Epithelial cell of esophagus (primary cell): ENCODE measurements at regions not wholly inside any gene's neighbourhood (a gene's known extent, or its start where the extent isn't known, plus 50 kb on each side); places are given as distances from the start of the nearest gene placed in this dataset.
"Not testable (repeated sequence)": the region's sequence is repeated elsewhere in the genome, so short reads cannot be mapped to it uniquely, and the experiment has no call there.

ENCODE experiments used
- DNase-seq: peaks from one replicate; pipeline ENCODE4 v3.0.0; 2010; ENCODE audit warnings: low read depth
- H3K4me3 ChIP-seq: 2 replicates; pipeline ENCODE4 v1.5.1; 2011; ENCODE audit warnings: mild to moderate bottlenecking, low read length, control low read depth
- TF ChIP-seq, protein P1 (sequence below): IDR thresholded peaks from 2 replicates; pipeline ENCODE4 v1.5.1; 2011; ENCODE audit warnings: low read depth, mild to moderate bottlenecking, low read length, control low read depth, inconsistent platforms; ENCODE audit not compliant: insufficient read depth; ENCODE audit errors: missing control alignments

GRCh38 chr12:71385155-71385554, 54.4 kb upstream of the LGR5 start:
- TF ChIP-seq, protein P1, sequence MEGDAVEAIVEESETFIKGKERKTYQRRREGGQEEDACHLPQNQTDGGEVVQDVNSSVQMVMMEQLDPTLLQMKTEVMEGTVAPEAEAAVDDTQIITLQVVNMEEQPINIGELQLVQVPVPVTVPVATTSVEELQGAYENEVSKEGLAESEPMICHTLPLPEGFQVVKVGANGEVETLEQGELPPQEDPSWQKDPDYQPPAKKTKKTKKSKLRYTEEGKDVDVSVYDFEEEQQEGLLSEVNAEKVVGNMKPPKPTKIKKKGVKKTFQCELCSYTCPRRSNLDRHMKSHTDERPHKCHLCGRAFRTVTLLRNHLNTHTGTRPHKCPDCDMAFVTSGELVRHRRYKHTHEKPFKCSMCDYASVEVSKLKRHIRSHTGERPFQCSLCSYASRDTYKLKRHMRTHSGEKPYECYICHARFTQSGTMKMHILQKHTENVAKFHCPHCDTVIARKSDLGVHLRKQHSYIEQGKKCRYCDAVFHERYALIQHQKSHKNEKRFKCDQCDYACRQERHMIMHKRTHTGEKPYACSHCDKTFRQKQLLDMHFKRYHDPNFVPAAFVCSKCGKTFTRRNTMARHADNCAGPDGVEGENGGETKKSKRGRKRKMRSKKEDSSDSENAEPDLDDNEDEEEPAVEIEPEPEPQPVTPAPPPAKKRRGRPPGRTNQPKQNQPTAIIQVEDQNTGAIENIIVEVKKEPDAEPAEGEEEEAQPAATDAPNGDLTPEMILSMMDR: no peak
- H3K4me3 ChIP-seq: no peak overlapping the region
- no peak for DNase-seq

GRCh38 chr12:71376711-71377355, 62.8 kb upstream of the LGR5 start:
- DNase-seq, H3K4me3 ChIP-seq: not testable (repeated sequence)

DNA sequence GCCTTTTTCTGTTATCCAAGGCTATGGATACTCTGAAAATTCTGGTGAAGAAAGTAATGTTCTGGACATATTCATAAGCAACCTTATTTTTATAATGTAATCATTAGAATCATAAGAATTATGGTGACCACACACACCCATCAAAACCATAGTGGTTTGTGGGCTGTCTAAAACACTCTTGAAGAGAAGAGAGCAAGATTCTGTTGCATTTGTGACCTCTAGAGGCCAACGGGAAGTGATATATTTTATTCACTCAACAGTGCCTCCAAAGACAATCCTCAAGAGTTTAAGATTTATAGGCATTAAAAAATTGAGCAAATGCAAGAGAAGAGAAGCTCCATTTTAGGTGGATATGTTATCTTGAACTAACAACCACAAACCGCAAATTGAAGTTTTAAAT, 68.5 kb upstream of the LGR5 start:
- no peak overlapping the region for H3K4me3 ChIP-seq
- DNase-seq: no peak
- TF ChIP-seq, protein P1: no peak

- TF ChIP-seq, protein P1: no peak
- no peak overlapping the region for H3K4me3 ChIP-seq
- DNase-seq: no peak
Observed at GRCh38 chr12:71360013-71360412, 79.6 kb upstream of the LGR5 start.

GRCh38 chr12:71356569-71356968, 83.0 kb upstream of the LGR5 start:
- no peak overlapping the region for H3K4me3 ChIP-seq
- TF ChIP-seq, protein P1: no peak
- DNase-seq: no peak

GRCh38 chr12:71354871-71355270, 84.7 kb upstream of the LGR5 start:
- TF ChIP-seq, protein P1: no peak
- H3K4me3 ChIP-seq: no peak overlapping the region
- DNase-seq: no peak

- H3K4me3 ChIP-seq: no peak overlapping the region
- TF ChIP-seq, protein P1: no peak
- DNase-seq: no peak
Observed at GRCh38 chr12:71353607-71354006, 86.0 kb upstream of the LGR5 start.
